ENCODE measurements at regions not wholly inside any gene's neighbourhood (a gene's known extent, or its start where the extent isn't known, plus 50 kb on each side); places are given as distances from the start of the nearest gene placed in this dataset.

GRCh38 chr14:58836303-58836974 is 198.7 kb downstream of the DACT1 start:
- ChIA-PET POLR2A (no interaction called here), CTCF (interaction anchor here (1.1 to 1.5 kb wide), 2 partner anchors 9 to 105 kb away, joined by 3 to 5 read pairs; no protein-coding TSS in a partner anchor)
- ATAC-seq: no peak
- no peak overlapping the region for H3K27ac Mint-ChIP-seq
- intact Hi-C loops (cut with DNase I, micrococcal nuclease): no loop called here
- no peaks in the 10 kb centered on the region for H3K36me3 Mint-ChIP-seq (ENCODE audit: low read depth)
- peaks cover 9% of the 10 kb centered on the region for H3K27me3 Mint-ChIP-seq
- H3K9me3 Mint-ChIP-seq (ENCODE audit: low read depth): no peaks in the 10 kb centered on the region
- H3K4me1 Mint-ChIP-seq: no peaks in the 10 kb centered on the region
- H3K4me3 Mint-ChIP-seq: no peak overlapping the region
- no peak for DNase-seq

- Mint-ChIP-seq H3K4me3 (no peak overlapping the region), H3K4me1 (no peaks in the 10 kb centered on the region), H3K27me3 (peaks cover 2% of the 10 kb centered on the region), H3K9me3 (ENCODE audit: low read depth) (no peaks in the 10 kb centered on the region), H3K27ac (no peak overlapping the region), H3K36me3 (ENCODE audit: low read depth) (no peaks in the 10 kb centered on the region)
- ChIA-PET POLR2A (no interaction called here), CTCF (no interaction called here)
- ATAC-seq (no peak), DNase-seq (no peak)
- intact Hi-C loops (cut with DNase I, micrococcal nuclease): no loop called here
These were observed 201.5 kb downstream of the DACT1 start for GRCh38 chr14:58839233-58839632.

GRCh38 chr14:58844544-58844943 is 206.8 kb downstream of the DACT1 start:
- H3K27me3 Mint-ChIP-seq: no peaks in the 10 kb centered on the region
- intact Hi-C loops (cut with DNase I, micrococcal nuclease): no loop called here
- DNase-seq (no peak), ATAC-seq (no peak)
- CTCF ChIA-PET: interaction anchor here (1.1 kb wide), 1 partner anchor 11 kb away, joined by 3 read pairs; no protein-coding TSS in a partner anchor
- no peak overlapping the region for H3K4me3 Mint-ChIP-seq
- no peaks in the 10 kb centered on the region for H3K36me3 Mint-ChIP-seq (ENCODE audit: low read depth)
- H3K4me1 Mint-ChIP-seq: no peaks in the 10 kb centered on the region
- H3K27ac Mint-ChIP-seq: no peak overlapping the region
- POLR2A ChIA-PET: no interaction called here
- no peaks in the 10 kb centered on the region for H3K9me3 Mint-ChIP-seq (ENCODE audit: low read depth)

- CTCF ChIA-PET: interaction anchor here (1.1 to 1.5 kb wide), 2 partner anchors 14 to 19 kb away, joined by 3 to 5 read pairs; no protein-coding TSS in a partner anchor
These were observed 209.1 kb downstream of the DACT1 start for GRCh38 chr14:58846682-58847465.

GRCh38 chr14:58848365-58848764 is 210.6 kb downstream of the DACT1 start:
- POLR2A ChIA-PET: no interaction called here
- H3K9me3 Mint-ChIP-seq (ENCODE audit: low read depth): no peaks in the 10 kb centered on the region

More at GRCh38 chr14:58846682-58847465, 209.1 kb downstream of the DACT1 start:
- Mint-ChIP-seq H3K36me3 (ENCODE audit: low read depth) (no peaks in the 10 kb centered on the region), H3K4me1 (no peaks in the 10 kb centered on the region), H3K4me3 (no peak overlapping the region), H3K9me3 (ENCODE audit: low read depth) (no peaks in the 10 kb centered on the region), H3K27ac (no peak overlapping the region), H3K27me3 (peaks cover 2% of the 10 kb centered on the region)
- intact Hi-C loops (cut with DNase I, micrococcal nuclease): no loop called here
- POLR2A ChIA-PET: no interaction called here
- DNase-seq: no peak
- no peak for ATAC-seq

GRCh38 chr14:58849601-58850000 is 211.8 kb downstream of the DACT1 start:
- Mint-ChIP-seq H3K9me3 (ENCODE audit: low read depth) (no peaks in the 10 kb centered on the region), H3K4me1 (no peaks in the 10 kb centered on the region), H3K27ac (no peak overlapping the region), H3K27me3 (peaks cover 2% of the 10 kb centered on the region), H3K4me3 (no peak overlapping the region), H3K36me3 (ENCODE audit: low read depth) (no peaks in the 10 kb centered on the region)
- intact Hi-C loops (cut with DNase I, micrococcal nuclease): no loop called here
- ChIA-PET POLR2A (no interaction called here), CTCF (interaction anchor here (0.7 kb wide), 1 partner anchor 13 kb away, joined by 3 read pairs; no protein-coding TSS in a partner anchor)
- DNase-seq: no peak
- no peak for ATAC-seq

More at GRCh38 chr14:58848365-58848764, 210.6 kb downstream of the DACT1 start:
- Mint-ChIP-seq H3K27me3 (peaks cover 2% of the 10 kb centered on the region), H3K36me3 (ENCODE audit: low read depth) (no peaks in the 10 kb centered on the region), H3K4me1 (no peaks in the 10 kb centered on the region), H3K4me3 (no peak overlapping the region), H3K27ac (no peak overlapping the region)
- ATAC-seq: no peak
- CTCF ChIA-PET: interaction anchor here (1.5 kb wide), 1 partner anchor 20 kb away, joined by 5 read pairs; no protein-coding TSS in a partner anchor
- intact Hi-C loops (cut with DNase I, micrococcal nuclease): no loop called here
- no peak for DNase-seq

GRCh38 chr14:58850011-58850410 is 212.2 kb downstream of the DACT1 start:
- Mint-ChIP-seq H3K4me1 (no peaks in the 10 kb centered on the region), H3K27ac (no peak overlapping the region), H3K9me3 (ENCODE audit: low read depth) (no peaks in the 10 kb centered on the region), H3K4me3 (no peak overlapping the region), H3K27me3 (peaks cover 2% of the 10 kb centered on the region), H3K36me3 (ENCODE audit: low read depth) (no peaks in the 10 kb centered on the region)
- CTCF ChIA-PET: interaction anchor here (0.7 kb wide), 1 partner anchor 12 kb away, joined by 3 read pairs; no protein-coding TSS in a partner anchor
- POLR2A ChIA-PET: no interaction called here
- intact Hi-C loops (cut with DNase I, micrococcal nuclease): no loop called here
- ATAC-seq (no peak), DNase-seq (no peak)

- Mint-ChIP-seq H3K4me1 (no peaks in the 10 kb centered on the region), H3K27ac (no peak overlapping the region), H3K4me3 (no peak overlapping the region), H3K36me3 (ENCODE audit: low read depth) (no peaks in the 10 kb centered on the region), H3K9me3 (ENCODE audit: low read depth) (peaks cover 17% of the 10 kb centered on the region), H3K27me3 (peaks cover 8% of the 10 kb centered on the region)
- CTCF ChIA-PET: interaction anchor here (0.7 kb wide), 1 partner anchor 14 kb away, joined by 3 read pairs; no protein-coding TSS in a partner anchor
- POLR2A ChIA-PET: no interaction called here
- no peak for DNase-seq
- intact Hi-C loops (cut with DNase I, micrococcal nuclease): no loop called here
- ATAC-seq: no peak
These were observed 223.8 kb downstream of the DACT1 start for GRCh38 chr14:58861586-58861985.

GRCh38 chr14:58862416-58863160 is 224.8 kb downstream of the DACT1 start:
- ChIA-PET CTCF (interaction anchor here (0.6 to 0.7 kb wide), 3 partner anchors 13 to 327 kb away, joined by 3 read pairs; no protein-coding TSS in a partner anchor), POLR2A (no interaction called here)
- no peak overlapping the region for H3K27ac Mint-ChIP-seq
- no peaks in the 10 kb centered on the region for H3K36me3 Mint-ChIP-seq (ENCODE audit: low read depth)
- no peak overlapping the region for H3K4me3 Mint-ChIP-seq
- peaks cover 8% of the 10 kb centered on the region for H3K27me3 Mint-ChIP-seq
- H3K9me3 Mint-ChIP-seq (ENCODE audit: low read depth): peaks cover 17% of the 10 kb centered on the region
- DNase-seq (no peak), ATAC-seq (no peak)
- no peaks in the 10 kb centered on the region for H3K4me1 Mint-ChIP-seq
- intact Hi-C loops (cut with DNase I, micrococcal nuclease): no loop called here

- POLR2A ChIA-PET: no interaction called here
These were observed 226.0 kb downstream of the DACT1 start for GRCh38 chr14:58863661-58864345.

More at GRCh38 chr14:58863661-58864345, 226.0 kb downstream of the DACT1 start:
- ATAC-seq (no peak), DNase-seq (no peak)
- H3K4me3 Mint-ChIP-seq: no peak overlapping the region
- peaks cover 8% of the 10 kb centered on the region for H3K27me3 Mint-ChIP-seq
- CTCF ChIA-PET: no interaction called here
- H3K36me3 Mint-ChIP-seq (ENCODE audit: low read depth): no peaks in the 10 kb centered on the region
- H3K27ac Mint-ChIP-seq: no peak overlapping the region
- intact Hi-C loops (cut with DNase I, micrococcal nuclease): no loop called here
- no peaks in the 10 kb centered on the region for H3K4me1 Mint-ChIP-seq
- peaks cover 8% of the 10 kb centered on the region for H3K9me3 Mint-ChIP-seq (ENCODE audit: low read depth)
